HG02885 (cell line): ENCODE measurements at regions not wholly inside any gene's neighbourhood (a gene's known extent, or its start where the extent isn't known, plus 50 kb on each side); places are given as distances from the start of the nearest gene placed in this dataset.

Source experiments
- ATAC-seq: cut with Tn5 transposase; IDR thresholded peaks from one replicate; pipeline ENCODE4 v1.9.1; 2021; ENCODE audit warnings: mild to moderate bottlenecking; ENCODE audit not compliant: unreplicated experiment, poor library complexity

GRCh38 chr20:7029019-7029418 is 261.5 kb downstream of the BMP2 start:
- ATAC-seq, result no peak

DNA sequence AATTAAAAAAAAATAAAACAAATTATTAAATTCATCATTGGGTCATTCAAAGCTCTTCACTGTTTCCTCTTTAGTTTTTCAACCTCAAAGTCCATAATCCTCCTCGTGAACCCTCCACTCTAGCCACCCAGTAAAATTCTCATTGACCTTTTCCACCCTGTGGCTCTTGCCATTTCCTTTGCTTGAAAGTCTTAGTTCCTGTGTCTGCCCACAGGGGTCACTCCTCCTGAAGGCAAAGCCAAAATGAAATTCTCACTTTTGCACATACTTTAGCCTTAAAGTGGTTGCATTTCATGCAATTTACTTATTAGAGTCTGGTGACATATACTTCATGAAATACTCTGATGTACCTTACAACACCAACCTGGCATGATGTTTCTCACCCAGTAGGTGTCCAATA is 263.7 kb downstream of the BMP2 start:
- ATAC-seq, result no peak

GRCh38 chr20:7038029-7038428 is 270.5 kb downstream of the BMP2 start:
- no peak for ATAC-seq

- no peak for ATAC-seq
Observed at GRCh38 chr20:7057611-7058010, 290.1 kb downstream of the BMP2 start.

DNA sequence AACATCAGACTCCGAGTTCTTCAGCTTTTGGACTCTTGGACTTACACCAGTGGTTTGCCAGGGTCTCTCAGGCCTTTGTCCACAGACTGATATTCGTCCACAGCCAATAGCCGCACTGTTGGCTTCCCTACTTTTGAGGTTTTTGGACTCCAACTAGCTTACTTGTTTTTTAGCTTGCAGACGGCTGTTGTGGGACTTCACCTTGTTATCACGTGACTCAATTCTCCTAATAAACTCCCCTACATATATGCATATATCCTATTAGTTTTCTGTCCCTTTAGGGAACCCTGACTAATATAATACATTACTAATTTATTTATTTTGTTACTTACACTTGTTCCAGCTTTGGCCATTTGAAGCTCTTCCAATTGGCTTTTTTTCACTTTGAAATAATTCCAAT is 311.3 kb downstream of the BMP2 start:
- no peak for ATAC-seq

- no peak for ATAC-seq
Observed at GRCh38 chr20:7080472-7080871, 313.0 kb downstream of the BMP2 start.

GRCh38 chr20:7085467-7085866 is 318.0 kb downstream of the BMP2 start:
- ATAC-seq, result no peak

GRCh38 chr20:7087803-7088202 is 320.3 kb downstream of the BMP2 start:
- ATAC-seq, result no peak

DNA sequence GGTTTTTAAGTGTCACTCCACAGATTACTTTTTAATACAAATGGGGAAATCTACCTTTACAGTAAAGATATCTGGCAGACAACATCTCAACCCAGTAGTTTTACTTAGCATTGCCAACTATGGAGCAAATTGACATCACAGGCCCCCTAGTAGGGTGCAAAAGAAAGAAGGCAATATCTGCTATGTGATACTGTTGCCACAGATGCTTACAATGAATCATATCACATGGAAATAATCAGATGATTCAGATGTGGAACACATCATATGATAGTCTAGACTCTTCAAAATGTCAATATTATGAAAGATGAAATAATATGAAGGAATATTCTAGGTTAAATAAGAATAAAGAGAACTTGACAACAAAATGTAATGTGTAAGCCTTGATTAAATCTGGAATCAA is 322.5 kb downstream of the BMP2 start:
- ATAC-seq, result no peak

DNA sequence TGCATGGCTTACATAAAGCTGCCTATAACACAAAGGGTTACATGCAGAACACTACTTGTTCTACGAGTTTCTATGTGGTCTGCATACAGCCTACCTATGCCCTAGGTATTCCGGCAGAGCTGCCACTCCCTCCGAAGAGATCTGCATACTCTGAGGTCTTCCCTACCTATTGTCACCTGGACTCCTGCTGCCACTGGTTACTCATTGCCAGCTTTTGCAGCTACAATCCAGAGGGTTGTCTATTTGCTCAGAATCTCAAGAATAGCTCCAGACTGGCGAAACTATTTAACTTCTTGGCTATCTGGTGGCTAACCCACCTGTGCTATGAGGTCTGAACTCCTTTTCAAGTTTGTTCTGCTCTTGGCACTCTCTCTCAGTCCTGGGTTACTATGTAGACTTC is 323.3 kb downstream of the BMP2 start:
- ATAC-seq, result no peak

GRCh38 chr20:7091655-7092054 is 324.2 kb downstream of the BMP2 start:
- no peak for ATAC-seq

GRCh38 chr20:7094438-7094997 is 327.0 kb downstream of the BMP2 start:
- no peak for ATAC-seq

DNA sequence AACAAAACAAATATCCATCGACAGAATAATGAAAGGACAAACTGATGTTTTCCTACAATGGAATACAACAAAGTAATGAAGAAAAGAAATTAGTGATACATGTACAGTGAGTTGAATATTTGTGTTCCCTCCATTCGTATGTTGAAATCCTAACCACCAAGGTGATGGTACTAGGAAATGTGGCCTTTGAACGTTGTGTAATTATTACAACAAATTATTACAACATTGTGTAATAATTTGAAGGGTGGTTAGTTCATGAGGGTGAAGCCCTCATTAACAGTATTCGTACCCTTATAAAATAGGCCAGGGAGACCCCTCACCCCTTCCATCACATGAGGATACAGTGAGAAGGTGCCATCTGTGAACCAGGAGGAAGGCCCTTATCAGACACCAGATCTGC is 339.4 kb downstream of the BMP2 start:
- no peak for ATAC-seq

DNA sequence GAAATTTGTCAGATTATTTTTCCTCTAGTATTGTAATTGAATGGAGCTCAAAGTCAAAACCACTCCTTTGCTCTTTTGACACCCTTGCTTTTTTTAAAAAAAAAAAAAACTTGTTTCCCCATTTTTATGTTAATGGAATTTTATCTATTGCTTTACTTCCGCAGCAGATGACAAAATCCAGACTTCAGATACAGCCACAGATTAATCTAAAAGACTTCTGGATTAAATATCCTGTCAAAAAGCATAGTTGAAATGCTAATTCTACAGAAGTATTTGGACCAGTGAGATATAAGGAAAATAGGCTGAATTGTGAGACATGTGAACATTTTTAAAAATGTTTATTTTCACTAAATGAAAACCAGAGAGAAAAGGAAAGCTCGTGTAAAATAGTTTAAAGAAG is 341.4 kb downstream of the BMP2 start:
- ATAC-seq, result no peak

- ATAC-seq, result no peak
Observed at GRCh38 chr20:7113577-7114466, 346.3 kb downstream of the BMP2 start.

DNA sequence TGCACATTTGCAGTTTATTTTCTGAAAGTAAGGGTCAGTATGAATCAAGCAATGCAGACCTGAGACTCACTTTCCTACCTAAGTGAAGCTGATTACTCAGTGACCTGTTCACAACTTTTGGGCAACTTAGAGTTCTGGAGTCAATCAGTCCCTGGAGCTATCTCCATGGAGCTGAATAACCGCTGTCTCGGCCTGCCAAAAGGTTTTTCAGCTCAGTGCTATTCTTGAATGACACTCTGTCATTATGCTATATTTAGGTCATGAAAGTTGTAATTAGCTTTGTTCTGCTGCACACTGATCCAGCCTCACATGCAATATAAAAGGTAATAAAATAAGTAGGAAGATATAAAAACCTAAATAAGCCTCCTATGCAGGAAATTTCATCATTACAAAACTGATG is 356.0 kb downstream of the BMP2 start:
- no peak for ATAC-seq

GRCh38 chr20:7124120-7124519 is 356.6 kb downstream of the BMP2 start:
- ATAC-seq, result no peak

DNA sequence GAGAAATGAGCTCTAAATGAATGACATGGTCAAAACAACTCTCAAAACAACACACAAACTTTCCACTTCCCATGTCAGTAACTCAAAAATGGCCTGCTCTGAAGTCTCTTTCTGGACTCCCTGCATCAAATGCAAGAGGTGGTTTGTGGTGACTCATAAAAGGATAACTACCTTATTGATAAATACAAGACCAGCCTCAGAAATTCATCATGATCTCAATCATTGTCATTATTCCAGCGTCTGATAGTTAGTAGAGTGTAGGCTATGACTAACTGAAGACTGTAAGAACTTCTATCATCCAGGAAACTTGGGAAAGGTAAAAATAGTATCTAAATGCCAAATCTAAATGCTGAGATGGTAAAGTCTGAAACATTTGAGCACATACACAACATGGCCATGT is 369.4 kb downstream of the BMP2 start:
- ATAC-seq, result no peak

GRCh38 chr20:7137395-7138151 is 370.1 kb downstream of the BMP2 start:
- no peak for ATAC-seq

DNA sequence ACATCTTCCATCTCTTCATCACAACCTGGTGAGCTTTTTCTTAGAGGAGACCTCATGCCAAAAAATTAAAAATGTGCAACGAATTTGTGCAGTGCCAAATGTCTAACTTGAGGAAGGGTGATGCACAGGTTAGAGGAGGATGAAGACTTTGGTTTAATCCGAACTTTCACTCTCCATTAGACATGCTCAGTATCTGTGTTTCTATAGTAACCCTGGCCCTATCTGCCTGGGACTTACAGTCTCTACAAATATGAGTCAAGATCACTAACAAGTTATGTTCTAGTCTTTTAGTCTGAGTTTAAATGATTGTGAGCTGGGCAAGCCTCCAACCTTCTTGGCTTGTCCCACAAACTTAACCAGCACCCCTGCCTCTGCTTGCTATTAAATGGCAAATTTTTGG is 377.0 kb downstream of the BMP2 start:
- no peak for ATAC-seq

GRCh38 chr20:7146552-7147219 is 379.2 kb downstream of the BMP2 start:
- ATAC-seq, result no peak
